ENCODE measurements at regions not wholly inside any gene's neighbourhood (a gene's known extent, or its start where the extent isn't known, plus 50 kb on each side); places are given as distances from the start of the nearest gene placed in this dataset.
"Not testable (repeated sequence)": the region's sequence is repeated elsewhere in the genome, so short reads cannot be mapped to it uniquely, and the experiment has no call there.

GRCh38 chr21:13892146-13892751 is 282.7 kb downstream of the POTED start:
- H3K4me3 ChIP-seq (ENCODE audit: low read length); H3K9ac ChIP-seq (ENCODE audit: low read depth, low read length); H3K27me3 ChIP-seq (ENCODE audit: insufficient read depth, low read length); H3K36me3 ChIP-seq (ENCODE audit: insufficient read depth, low read depth, low read length); H3K27ac ChIP-seq (ENCODE audit: low read length); H3K4me1 ChIP-seq (ENCODE audit: insufficient read depth, low read length): not testable (repeated sequence)
- peaks cover 30% of the 10 kb centered on the region for H3K9me3 ChIP-seq (ENCODE audit: insufficient read depth, low read depth, low read length)

- H3K4me1 ChIP-seq (ENCODE audit: insufficient read depth, low read length); H3K27me3 ChIP-seq (ENCODE audit: insufficient read depth, low read length); H3K27ac ChIP-seq (ENCODE audit: low read length); H3K4me3 ChIP-seq (ENCODE audit: low read length); H3K9ac ChIP-seq (ENCODE audit: low read depth, low read length); H3K36me3 ChIP-seq (ENCODE audit: insufficient read depth, low read depth, low read length): not testable (repeated sequence)
- peaks cover 33% of the 10 kb centered on the region for H3K9me3 ChIP-seq (ENCODE audit: insufficient read depth, low read depth, low read length)
Measured at GRCh38 chr21:13889176-13889575, 279.6 kb downstream of the POTED start.

- H3K27me3 ChIP-seq (ENCODE audit: insufficient read depth, low read length); H3K27ac ChIP-seq (ENCODE audit: low read length): not testable (repeated sequence)
Measured at GRCh38 chr21:13883641-13884395, 274.2 kb downstream of the POTED start.

GRCh38 chr21:13877503-13877902 is 267.9 kb downstream of the POTED start:
- not testable (repeated sequence) for H3K9ac ChIP-seq (ENCODE audit: low read depth, low read length)

More at GRCh38 chr21:13883641-13884395, 274.2 kb downstream of the POTED start:
- not testable (repeated sequence) for H3K4me1 ChIP-seq (ENCODE audit: insufficient read depth, low read length); H3K9ac ChIP-seq (ENCODE audit: low read depth, low read length); H3K4me3 ChIP-seq (ENCODE audit: low read length); H3K36me3 ChIP-seq (ENCODE audit: insufficient read depth, low read depth, low read length)
- peaks cover 51% of the 10 kb centered on the region for H3K9me3 ChIP-seq (ENCODE audit: insufficient read depth, low read depth, low read length)

GRCh38 chr21:13876999-13877398 is 267.4 kb downstream of the POTED start:
- H3K4me3 ChIP-seq (ENCODE audit: low read length); H3K27me3 ChIP-seq (ENCODE audit: insufficient read depth, low read length); H3K9ac ChIP-seq (ENCODE audit: low read depth, low read length); H3K27ac ChIP-seq (ENCODE audit: low read length); H3K4me1 ChIP-seq (ENCODE audit: insufficient read depth, low read length); H3K36me3 ChIP-seq (ENCODE audit: insufficient read depth, low read depth, low read length): not testable (repeated sequence)
- peaks cover 48% of the 10 kb centered on the region for H3K9me3 ChIP-seq (ENCODE audit: insufficient read depth, low read depth, low read length)

More at GRCh38 chr21:13877503-13877902, 267.9 kb downstream of the POTED start:
- not testable (repeated sequence) for H3K27ac ChIP-seq (ENCODE audit: low read length); H3K27me3 ChIP-seq (ENCODE audit: insufficient read depth, low read length); H3K4me3 ChIP-seq (ENCODE audit: low read length); H3K4me1 ChIP-seq (ENCODE audit: insufficient read depth, low read length); H3K36me3 ChIP-seq (ENCODE audit: insufficient read depth, low read depth, low read length)
- H3K9me3 ChIP-seq (ENCODE audit: insufficient read depth, low read depth, low read length), result peaks cover 48% of the 10 kb centered on the region

- H3K4me1 ChIP-seq (ENCODE audit: insufficient read depth, low read length); H3K4me3 ChIP-seq (ENCODE audit: low read length); H3K36me3 ChIP-seq (ENCODE audit: insufficient read depth, low read depth, low read length): not testable (repeated sequence)
Measured at GRCh38 chr21:13874001-13874400, 264.4 kb downstream of the POTED start.

GRCh38 chr21:13854638-13855037 is 245.1 kb downstream of the POTED start:
- Histone ChIP-seq H3K9me3 (ENCODE audit: insufficient read depth, low read depth, low read length) (peaks cover 70% of the 10 kb centered on the region), H3K4me1 (ENCODE audit: insufficient read depth, low read length) (no peaks in the 10 kb centered on the region), H3K9ac (ENCODE audit: low read depth, low read length) (no peak overlapping the region)

More at GRCh38 chr21:13874001-13874400, 264.4 kb downstream of the POTED start:
- not testable (repeated sequence) for H3K9ac ChIP-seq (ENCODE audit: low read depth, low read length); H3K27ac ChIP-seq (ENCODE audit: low read length); H3K27me3 ChIP-seq (ENCODE audit: insufficient read depth, low read length)
- H3K9me3 ChIP-seq (ENCODE audit: insufficient read depth, low read depth, low read length), result peaks cover 42% of the 10 kb centered on the region

GRCh38 chr21:13850808-13851207 is 241.2 kb downstream of the POTED start:
- not testable (repeated sequence) for H3K4me3 ChIP-seq (ENCODE audit: low read length); H3K4me1 ChIP-seq (ENCODE audit: insufficient read depth, low read length); H3K27me3 ChIP-seq (ENCODE audit: insufficient read depth, low read length); H3K27ac ChIP-seq (ENCODE audit: low read length); H3K36me3 ChIP-seq (ENCODE audit: insufficient read depth, low read depth, low read length); H3K9ac ChIP-seq (ENCODE audit: low read depth, low read length)
- H3K9me3 ChIP-seq (ENCODE audit: insufficient read depth, low read depth, low read length), result peaks cover 71% of the 10 kb centered on the region

More at GRCh38 chr21:13854638-13855037, 245.1 kb downstream of the POTED start:
- no peak overlapping the region for H3K27ac ChIP-seq (ENCODE audit: low read length)
- H3K4me3 ChIP-seq (ENCODE audit: low read length), result no peak overlapping the region
- no peaks in the 10 kb centered on the region for H3K27me3 ChIP-seq (ENCODE audit: insufficient read depth, low read length)
- no peaks in the 10 kb centered on the region for H3K36me3 ChIP-seq (ENCODE audit: insufficient read depth, low read depth, low read length)

GRCh38 chr21:13849489-13849888 is 239.9 kb downstream of the POTED start:
- not testable (repeated sequence) for H3K9ac ChIP-seq (ENCODE audit: low read depth, low read length); H3K36me3 ChIP-seq (ENCODE audit: insufficient read depth, low read depth, low read length); H3K4me3 ChIP-seq (ENCODE audit: low read length); H3K4me1 ChIP-seq (ENCODE audit: insufficient read depth, low read length); H3K27ac ChIP-seq (ENCODE audit: low read length); H3K27me3 ChIP-seq (ENCODE audit: insufficient read depth, low read length)
- H3K9me3 ChIP-seq (ENCODE audit: insufficient read depth, low read depth, low read length), result peaks cover 67% of the 10 kb centered on the region

- not testable (repeated sequence) for H3K27ac ChIP-seq (ENCODE audit: low read length); H3K4me1 ChIP-seq (ENCODE audit: insufficient read depth, low read length); H3K9ac ChIP-seq (ENCODE audit: low read depth, low read length); H3K4me3 ChIP-seq (ENCODE audit: low read length); H3K27me3 ChIP-seq (ENCODE audit: insufficient read depth, low read length); H3K36me3 ChIP-seq (ENCODE audit: insufficient read depth, low read depth, low read length)
- peaks cover 62% of the 10 kb centered on the region for H3K9me3 ChIP-seq (ENCODE audit: insufficient read depth, low read depth, low read length)
Measured at GRCh38 chr21:13846718-13847117, 237.1 kb downstream of the POTED start.

GRCh38 chr21:13844574-13844973 is 235.0 kb downstream of the POTED start:
- H3K9me3 ChIP-seq (ENCODE audit: insufficient read depth, low read depth, low read length), result peaks cover 46% of the 10 kb centered on the region
- H3K4me3 ChIP-seq (ENCODE audit: low read length); H3K9ac ChIP-seq (ENCODE audit: low read depth, low read length); H3K27me3 ChIP-seq (ENCODE audit: insufficient read depth, low read length); H3K27ac ChIP-seq (ENCODE audit: low read length); H3K36me3 ChIP-seq (ENCODE audit: insufficient read depth, low read depth, low read length); H3K4me1 ChIP-seq (ENCODE audit: insufficient read depth, low read length): not testable (repeated sequence)

- H3K9ac ChIP-seq (ENCODE audit: low read depth, low read length); H3K27ac ChIP-seq (ENCODE audit: low read length); H3K4me3 ChIP-seq (ENCODE audit: low read length); H3K27me3 ChIP-seq (ENCODE audit: insufficient read depth, low read length); H3K4me1 ChIP-seq (ENCODE audit: insufficient read depth, low read length); H3K36me3 ChIP-seq (ENCODE audit: insufficient read depth, low read depth, low read length): not testable (repeated sequence)
- H3K9me3 ChIP-seq (ENCODE audit: insufficient read depth, low read depth, low read length), result peaks cover 37% of the 10 kb centered on the region
Measured at GRCh38 chr21:13843081-13843480, 233.5 kb downstream of the POTED start.
